ENCODE measurements at regions not wholly inside any gene's neighbourhood (a gene's known extent, or its start where the extent isn't known, plus 50 kb on each side); places are given as distances from the start of the nearest gene placed in this dataset.
"Not testable (repeated sequence)": the region's sequence is repeated elsewhere in the genome, so short reads cannot be mapped to it uniquely, and the experiment has no call there.

DNA sequence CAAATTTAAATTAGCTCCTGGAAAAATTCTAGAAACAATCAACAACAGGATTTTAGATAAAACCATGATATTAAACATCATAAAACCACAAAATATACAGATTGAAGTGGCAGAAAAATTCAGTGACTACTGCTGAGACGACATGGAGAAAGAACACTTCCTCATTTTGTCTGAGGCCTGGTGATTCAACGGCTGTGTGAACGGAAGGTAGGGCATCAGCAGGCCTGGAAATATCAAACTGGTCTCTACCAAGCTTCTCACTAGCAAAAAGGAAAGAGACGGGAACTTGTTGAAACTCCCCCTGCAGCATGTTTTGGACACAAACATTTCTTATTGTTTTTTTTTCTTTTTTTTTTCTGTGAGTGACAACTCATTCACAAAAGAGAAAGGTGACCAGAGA, 58.0 kb upstream of the AHI1 start:
- H3K4me3 ChIP-seq (ENCODE audit: low read length) = no peak overlapping the region
- no peaks in the 10 kb centered on the region for H3K36me3 ChIP-seq (ENCODE audit: insufficient read depth, low read depth, low read length)
- 0 out of 2 replicates have a peak, but pooled peaks cover 5% of the 10 kb centered on the region for H3K4me1 ChIP-seq (ENCODE audit: insufficient read depth, low read length)
- H3K9ac ChIP-seq (ENCODE audit: low read depth, low read length) = no peak overlapping the region
- H3K27me3 ChIP-seq (ENCODE audit: insufficient read depth, low read length) = no peaks in the 10 kb centered on the region
- no peak overlapping the region for H3K27ac ChIP-seq (ENCODE audit: low read length)
- no peaks in the 10 kb centered on the region for H3K9me3 ChIP-seq (ENCODE audit: insufficient read depth, low read depth, low read length)

DNA sequence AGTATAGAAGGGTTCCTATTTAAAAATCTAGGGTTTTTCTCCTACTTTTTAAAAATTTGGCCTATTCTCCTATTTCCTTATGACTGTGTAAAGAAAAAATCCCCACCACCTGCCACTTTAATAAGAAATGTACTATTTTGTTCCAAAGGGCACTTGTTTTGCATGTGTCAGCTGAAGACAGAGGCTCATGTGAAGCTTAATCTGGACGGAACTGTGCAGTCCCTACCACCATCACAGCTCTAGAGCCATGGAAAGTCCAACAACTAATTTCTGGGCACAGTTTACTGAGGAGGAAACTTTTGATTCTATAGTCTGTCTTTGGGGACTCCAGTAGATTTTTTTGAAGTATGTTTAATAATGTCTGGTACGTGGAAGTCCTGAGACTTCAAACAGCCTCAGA, 60.0 kb upstream of the AHI1 start:
- no peaks in the 10 kb centered on the region for H3K27me3 ChIP-seq (ENCODE audit: insufficient read depth, low read length)
- H3K4me1 ChIP-seq (ENCODE audit: insufficient read depth, low read length) = 0 out of 2 replicates have a peak, but pooled peaks cover 5% of the 10 kb centered on the region
- H3K9me3 ChIP-seq (ENCODE audit: insufficient read depth, low read depth, low read length) = no peaks in the 10 kb centered on the region
- H3K36me3 ChIP-seq (ENCODE audit: insufficient read depth, low read depth, low read length) = no peaks in the 10 kb centered on the region
- no peak overlapping the region for H3K4me3 ChIP-seq (ENCODE audit: low read length)
- H3K27ac ChIP-seq (ENCODE audit: low read length) = no peak overlapping the region
- no peak overlapping the region for H3K9ac ChIP-seq (ENCODE audit: low read depth, low read length)

DNA sequence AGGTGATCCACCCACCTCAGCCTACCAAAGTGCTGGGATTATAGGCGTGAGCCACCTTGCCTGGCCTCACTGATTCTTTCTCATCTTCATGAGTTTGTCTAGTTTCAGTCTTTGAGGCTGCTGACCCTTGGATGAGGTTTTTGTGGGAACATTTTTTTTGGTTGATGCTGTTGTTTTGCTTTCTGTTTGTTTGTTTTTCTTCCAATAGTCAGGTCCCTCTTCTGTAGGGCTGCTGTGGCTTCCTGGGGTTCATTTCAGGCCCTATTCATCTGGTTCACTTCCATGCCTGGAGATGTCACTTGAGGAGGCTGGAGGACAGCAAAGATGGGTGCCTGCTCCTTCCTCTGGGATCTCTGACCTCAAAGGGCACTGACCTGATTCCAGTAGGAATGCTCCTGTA, 68.1 kb upstream of the AHI1 start:
- H3K4me1 ChIP-seq (ENCODE audit: insufficient read depth, low read length); H3K36me3 ChIP-seq (ENCODE audit: insufficient read depth, low read depth, low read length); H3K4me3 ChIP-seq (ENCODE audit: low read length); H3K9ac ChIP-seq (ENCODE audit: low read depth, low read length); H3K27ac ChIP-seq (ENCODE audit: low read length); H3K9me3 ChIP-seq (ENCODE audit: insufficient read depth, low read depth, low read length); H3K27me3 ChIP-seq (ENCODE audit: insufficient read depth, low read length): not testable (repeated sequence)

DNA sequence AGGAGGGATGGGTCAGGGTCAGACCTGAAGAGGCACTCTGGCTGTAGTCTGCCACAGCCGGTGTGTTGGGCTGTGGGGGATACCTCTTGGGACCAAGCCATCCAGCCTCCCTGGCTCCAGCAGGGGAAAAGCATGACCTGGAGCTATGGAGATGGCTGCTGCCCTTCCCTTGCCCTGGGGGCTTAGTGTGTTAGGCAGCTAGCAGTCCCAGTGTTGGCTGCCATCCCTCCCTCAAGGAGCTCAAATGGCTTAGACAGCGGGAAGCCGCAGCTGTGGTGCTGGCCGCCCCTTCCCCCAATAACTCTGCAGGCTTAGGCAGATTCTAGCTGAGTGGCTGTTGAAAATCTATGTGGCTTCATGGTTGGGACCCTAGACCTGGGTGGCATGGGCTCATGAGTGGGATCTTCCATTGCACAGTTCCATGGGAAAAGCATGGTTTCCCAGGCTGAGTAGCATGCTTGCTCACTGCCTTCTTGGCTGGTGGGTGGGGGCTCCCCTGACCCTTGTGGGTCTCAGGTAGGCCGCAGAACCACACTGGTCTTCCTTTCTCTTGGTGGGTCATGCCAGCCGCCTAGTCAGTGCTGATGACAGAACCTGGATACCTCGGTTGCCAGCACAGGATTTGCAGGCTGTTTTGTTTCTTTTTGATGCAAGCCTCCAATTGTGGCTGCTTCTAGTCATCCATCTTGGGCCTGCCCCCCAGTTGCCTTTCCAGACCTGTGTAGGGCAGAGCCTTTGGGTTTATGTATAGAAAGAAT, 69.0 kb upstream of the AHI1 start:
- no peaks in the 10 kb centered on the region for H3K9me3 ChIP-seq (ENCODE audit: insufficient read depth, low read depth, low read length)
- no peaks in the 10 kb centered on the region for H3K27me3 ChIP-seq (ENCODE audit: insufficient read depth, low read length)
- H3K4me1 ChIP-seq (ENCODE audit: insufficient read depth, low read length) = no peaks in the 10 kb centered on the region
- H3K9ac ChIP-seq (ENCODE audit: low read depth, low read length) = no peak overlapping the region
- no peaks in the 10 kb centered on the region for H3K36me3 ChIP-seq (ENCODE audit: insufficient read depth, low read depth, low read length)
- no peak overlapping the region for H3K27ac ChIP-seq (ENCODE audit: low read length)
- H3K4me3 ChIP-seq (ENCODE audit: low read length) = no peak overlapping the region

DNA sequence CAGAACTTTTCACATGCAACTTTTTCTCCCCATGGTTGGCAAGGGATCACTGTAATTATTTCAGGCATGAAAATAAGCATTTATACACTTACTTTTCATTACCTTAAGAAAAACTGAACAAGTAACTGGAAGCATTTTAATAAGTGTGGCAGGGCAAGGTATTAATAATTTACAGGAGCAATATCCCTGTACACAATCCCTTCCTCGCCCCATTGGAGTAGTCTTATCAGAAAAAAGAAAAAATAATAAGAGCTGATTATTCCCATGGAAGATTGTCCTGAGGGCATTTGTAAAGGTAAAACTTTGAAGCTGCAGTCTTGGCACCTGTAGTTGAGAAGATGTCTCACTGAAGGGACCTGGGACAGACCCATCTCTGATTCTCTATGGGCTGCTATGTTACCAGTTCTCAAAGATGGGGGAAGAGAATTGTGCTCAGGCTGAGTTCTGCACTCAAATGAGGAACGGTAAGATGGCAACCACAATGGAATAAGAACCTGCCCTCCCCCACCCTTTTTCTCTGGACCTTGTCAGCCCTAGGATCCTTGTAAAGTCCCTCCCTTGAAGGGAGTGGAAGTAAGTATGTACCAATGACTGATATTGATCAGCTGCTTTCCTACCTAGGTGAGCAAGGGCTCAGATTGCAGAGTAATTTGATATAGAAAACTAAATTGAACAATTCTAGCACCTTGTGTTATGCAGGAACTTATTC, 70.0 kb upstream of the AHI1 start:
- Histone ChIP-seq H3K36me3 (ENCODE audit: insufficient read depth, low read depth, low read length) (no peaks in the 10 kb centered on the region), H3K4me1 (ENCODE audit: insufficient read depth, low read length) (no peaks in the 10 kb centered on the region), H3K27ac (ENCODE audit: low read length) (no peak overlapping the region), H3K9ac (ENCODE audit: low read depth, low read length) (no peak overlapping the region), H3K4me3 (ENCODE audit: low read length) (no peak overlapping the region), H3K9me3 (ENCODE audit: insufficient read depth, low read depth, low read length) (no peaks in the 10 kb centered on the region), H3K27me3 (ENCODE audit: insufficient read depth, low read length) (no peaks in the 10 kb centered on the region)

DNA sequence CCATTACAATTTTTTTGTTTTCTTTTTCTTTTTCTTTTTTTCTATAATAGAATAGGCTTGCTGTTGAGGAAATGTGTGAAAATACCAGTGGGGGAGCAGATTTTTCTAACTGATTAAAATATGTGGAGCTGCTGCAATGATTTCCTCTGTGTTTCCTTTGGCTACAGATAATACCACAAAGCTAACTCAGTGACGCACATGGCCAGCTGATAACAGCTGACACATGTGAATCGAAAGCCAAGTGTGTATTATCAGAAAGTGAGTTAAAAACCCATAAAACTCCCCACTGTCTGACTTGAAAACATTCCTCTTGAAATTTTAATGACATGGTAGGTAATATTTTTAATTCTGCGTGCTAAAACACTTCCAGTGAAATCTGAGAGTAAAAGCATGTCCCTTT, 70.8 kb upstream of the AHI1 start:
- H3K27me3 ChIP-seq (ENCODE audit: insufficient read depth, low read length) = no peaks in the 10 kb centered on the region
- H3K4me1 ChIP-seq (ENCODE audit: insufficient read depth, low read length) = no peaks in the 10 kb centered on the region
- no peak overlapping the region for H3K9ac ChIP-seq (ENCODE audit: low read depth, low read length)
- no peaks in the 10 kb centered on the region for H3K9me3 ChIP-seq (ENCODE audit: insufficient read depth, low read depth, low read length)
- H3K4me3 ChIP-seq (ENCODE audit: low read length) = no peak overlapping the region
- H3K36me3 ChIP-seq (ENCODE audit: insufficient read depth, low read depth, low read length) = no peaks in the 10 kb centered on the region
- H3K27ac ChIP-seq (ENCODE audit: low read length) = no peak overlapping the region

DNA sequence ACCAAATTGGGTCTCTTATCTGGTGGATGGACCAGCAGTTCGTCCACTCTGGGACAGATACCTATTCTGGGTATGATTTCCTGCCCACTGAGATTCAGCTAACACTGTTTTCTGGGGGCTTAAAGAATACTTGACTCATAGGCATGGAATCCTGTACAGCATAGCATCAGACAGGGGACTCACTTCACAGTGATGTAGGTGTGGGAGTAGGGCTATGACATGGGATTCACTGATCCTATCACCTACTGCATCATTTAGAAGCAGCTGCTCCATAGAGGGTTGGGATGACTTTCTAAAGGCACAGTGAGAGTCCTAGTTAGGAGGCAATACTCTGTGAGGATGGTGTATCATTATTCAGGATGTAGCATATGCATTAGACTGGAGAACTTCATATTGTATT, 74.5 kb upstream of the AHI1 start:
- Histone ChIP-seq H3K9me3 (ENCODE audit: insufficient read depth, low read depth, low read length) (no peaks in the 10 kb centered on the region), H3K9ac (ENCODE audit: low read depth, low read length) (no peak overlapping the region), H3K36me3 (ENCODE audit: insufficient read depth, low read depth, low read length) (no peaks in the 10 kb centered on the region), H3K27ac (ENCODE audit: low read length) (no peak overlapping the region), H3K27me3 (ENCODE audit: insufficient read depth, low read length) (no peaks in the 10 kb centered on the region), H3K4me1 (ENCODE audit: insufficient read depth, low read length) (no peaks in the 10 kb centered on the region), H3K4me3 (ENCODE audit: low read length) (no peak overlapping the region)

DNA sequence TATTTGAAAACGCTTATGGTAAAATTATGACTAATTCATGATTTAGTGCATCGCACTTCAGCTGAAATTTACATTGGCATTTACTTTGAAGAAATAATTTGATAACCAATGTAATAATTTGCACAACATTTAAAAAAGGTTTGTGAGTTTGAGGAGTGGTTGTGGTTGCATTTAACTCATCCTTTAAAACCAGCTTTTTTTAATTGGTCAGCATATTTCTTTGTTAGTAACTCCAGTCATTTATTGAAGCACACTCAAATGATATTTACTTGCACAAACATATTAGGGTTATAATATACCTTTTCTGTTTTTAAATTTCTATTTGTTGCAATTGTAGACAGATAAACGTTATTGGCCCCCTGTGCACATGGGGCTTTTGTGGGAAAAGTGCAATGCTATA, 78.1 kb upstream of the AHI1 start:
- H3K36me3 ChIP-seq (ENCODE audit: insufficient read depth, low read depth, low read length) = no peaks in the 10 kb centered on the region
- H3K4me1 ChIP-seq (ENCODE audit: insufficient read depth, low read length) = peaks cover 1% of the 10 kb centered on the region
- no peaks in the 10 kb centered on the region for H3K27me3 ChIP-seq (ENCODE audit: insufficient read depth, low read length)
- no peak overlapping the region for H3K9ac ChIP-seq (ENCODE audit: low read depth, low read length)
- H3K27ac ChIP-seq (ENCODE audit: low read length) = no peak overlapping the region
- H3K4me3 ChIP-seq (ENCODE audit: low read length) = no peak overlapping the region
- no peaks in the 10 kb centered on the region for H3K9me3 ChIP-seq (ENCODE audit: insufficient read depth, low read depth, low read length)

DNA sequence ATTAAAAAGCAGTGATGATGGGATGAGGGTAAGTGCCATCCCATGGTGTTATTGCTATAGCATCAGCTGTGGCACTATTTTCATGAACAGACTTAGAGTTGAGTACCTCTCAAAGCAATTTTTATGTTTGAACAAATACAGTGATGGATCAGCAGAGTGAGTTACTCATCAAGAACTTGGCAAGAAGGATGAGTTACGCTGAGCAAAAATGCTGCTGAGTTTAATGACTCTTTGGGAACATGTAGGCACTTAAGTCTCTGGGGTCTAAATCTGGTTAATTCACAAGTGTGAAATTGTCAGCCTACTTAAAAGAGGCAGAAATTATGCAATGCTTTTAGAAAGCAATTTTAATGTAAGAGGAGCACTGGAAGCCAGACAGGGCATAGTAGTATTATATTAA, 78.5 kb upstream of the AHI1 start:
- no peak overlapping the region for H3K4me3 ChIP-seq (ENCODE audit: low read length)
- no peaks in the 10 kb centered on the region for H3K9me3 ChIP-seq (ENCODE audit: insufficient read depth, low read depth, low read length)
- no peaks in the 10 kb centered on the region for H3K27me3 ChIP-seq (ENCODE audit: insufficient read depth, low read length)

DNA sequence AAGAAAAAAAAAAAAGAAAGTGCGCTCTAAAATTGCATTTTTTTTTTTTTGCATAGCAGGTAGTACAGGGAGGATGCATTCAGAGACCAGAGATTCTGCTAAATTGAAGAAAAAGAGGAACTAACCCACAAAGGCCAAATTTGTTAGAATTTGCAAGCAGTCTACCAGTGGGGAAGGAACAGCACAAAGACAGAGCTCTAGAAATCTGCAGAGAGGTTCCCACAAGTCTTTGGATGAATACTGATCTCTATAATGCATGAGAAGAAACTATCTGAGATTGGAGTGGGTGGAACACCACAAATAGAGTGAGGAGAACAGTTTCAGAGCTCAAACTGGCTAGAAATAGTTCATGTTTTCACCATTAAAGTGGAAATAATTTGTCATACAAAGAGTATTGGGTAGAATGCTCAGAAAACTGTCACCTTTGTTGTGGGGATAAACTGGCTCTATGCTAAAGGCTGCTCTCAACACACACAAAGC, 79.6 kb upstream of the AHI1 start:
- H3K27ac ChIP-seq (ENCODE audit: low read length) = no peak overlapping the region
- H3K9ac ChIP-seq (ENCODE audit: low read depth, low read length) = no peak overlapping the region
- no peaks in the 10 kb centered on the region for H3K9me3 ChIP-seq (ENCODE audit: insufficient read depth, low read depth, low read length)
- peaks cover 10% of the 10 kb centered on the region for H3K4me1 ChIP-seq (ENCODE audit: insufficient read depth, low read length)
- H3K4me3 ChIP-seq (ENCODE audit: low read length) = no peak overlapping the region
- no peaks in the 10 kb centered on the region for H3K27me3 ChIP-seq (ENCODE audit: insufficient read depth, low read length)
- H3K36me3 ChIP-seq (ENCODE audit: insufficient read depth, low read depth, low read length) = no peaks in the 10 kb centered on the region

More for the DNA sequence above, 78.5 kb upstream of the AHI1 start:
- H3K4me1 ChIP-seq (ENCODE audit: insufficient read depth, low read length) = peaks cover 6% of the 10 kb centered on the region
- no peak overlapping the region for H3K9ac ChIP-seq (ENCODE audit: low read depth, low read length)
- no peak overlapping the region for H3K27ac ChIP-seq (ENCODE audit: low read length)
- H3K36me3 ChIP-seq (ENCODE audit: insufficient read depth, low read depth, low read length) = no peaks in the 10 kb centered on the region

DNA sequence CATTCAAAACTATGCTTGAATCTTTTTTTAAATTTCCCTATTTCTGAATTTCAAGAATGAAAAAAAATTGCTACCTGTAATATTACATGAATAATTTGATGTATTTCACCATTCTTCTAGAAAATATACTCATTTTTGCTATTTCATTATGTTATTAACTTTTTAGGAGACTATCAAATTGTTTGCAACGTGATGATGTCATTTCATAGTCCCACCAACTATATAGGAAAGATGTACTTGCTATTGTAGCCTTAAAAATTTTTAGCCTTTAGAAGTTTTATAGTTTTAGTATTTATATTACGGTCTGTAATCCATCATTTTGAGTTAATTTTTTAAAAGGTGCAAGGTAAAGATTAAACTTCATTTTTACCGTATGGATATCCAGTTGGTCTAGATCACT, 81.4 kb upstream of the AHI1 start:
- Histone ChIP-seq H3K9me3 (ENCODE audit: insufficient read depth, low read depth, low read length) (no peaks in the 10 kb centered on the region), H3K27me3 (ENCODE audit: insufficient read depth, low read length) (no peaks in the 10 kb centered on the region)

DNA sequence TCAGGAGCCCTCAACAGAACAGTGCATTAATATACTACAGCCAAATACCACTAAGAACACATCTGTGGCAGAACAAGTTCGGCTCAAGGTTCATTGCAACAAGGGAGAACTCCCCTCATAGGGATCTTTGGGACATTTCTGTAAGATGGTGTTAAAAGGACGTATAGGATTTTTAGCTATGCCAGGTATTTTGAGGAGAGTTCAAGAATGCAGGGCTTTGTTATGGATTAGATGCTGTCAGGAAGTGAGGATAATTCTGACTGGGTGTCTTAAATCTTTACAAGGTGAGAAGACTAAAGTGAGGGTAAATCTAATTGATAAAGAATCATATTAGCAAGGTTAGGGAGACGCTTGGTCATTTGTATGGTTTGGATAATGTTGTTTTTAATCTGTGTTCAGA, 83.7 kb upstream of the AHI1 start:
- Histone ChIP-seq H3K9me3 (ENCODE audit: insufficient read depth, low read depth, low read length) (no peaks in the 10 kb centered on the region), H3K9ac (ENCODE audit: low read depth, low read length) (no peak overlapping the region), H3K27me3 (ENCODE audit: insufficient read depth, low read length) (no peaks in the 10 kb centered on the region), H3K36me3 (ENCODE audit: insufficient read depth, low read depth, low read length) (no peaks in the 10 kb centered on the region), H3K4me3 (ENCODE audit: low read length) (no peak overlapping the region), H3K27ac (ENCODE audit: low read length) (no peak overlapping the region), H3K4me1 (ENCODE audit: insufficient read depth, low read length) (peaks cover 10% of the 10 kb centered on the region)

More for the DNA sequence above, 81.4 kb upstream of the AHI1 start:
- no peaks in the 10 kb centered on the region for H3K36me3 ChIP-seq (ENCODE audit: insufficient read depth, low read depth, low read length)
- no peak overlapping the region for H3K27ac ChIP-seq (ENCODE audit: low read length)
- H3K9ac ChIP-seq (ENCODE audit: low read depth, low read length) = no peak overlapping the region
- H3K4me1 ChIP-seq (ENCODE audit: insufficient read depth, low read length) = peaks cover 10% of the 10 kb centered on the region
- no peak overlapping the region for H3K4me3 ChIP-seq (ENCODE audit: low read length)

All from iPS-20b (cell line).